ENCODE measurements at regions not wholly inside any gene's neighbourhood (a gene's known extent, or its start where the extent isn't known, plus 50 kb on each side); places are given as distances from the start of the nearest gene placed in this dataset.

- Histone ChIP-seq H3K79me2 (ENCODE audit: insufficient read depth, low read length) (no peaks in the 10 kb centered on the region), H4K20me1 (ENCODE audit: insufficient read depth, low read length) (no peaks in the 10 kb centered on the region), H3K4me1 (ENCODE audit: insufficient read depth, low read length) (peaks cover 29% of the 10 kb centered on the region), H3K27ac (ENCODE audit: low read length) (no peak overlapping the region; the same call in 1 of the 2 replicates), H2AFZ (ENCODE audit: low read depth, low read length) (no peak overlapping the region), H3K9ac (ENCODE audit: low read depth, low read length) (no peak overlapping the region), H3K36me3 (ENCODE audit: insufficient read depth, low read length) (no peaks in the 10 kb centered on the region), H3K4me3 (ENCODE audit: low read depth in 1 of 2, low read length in 2 of 2) (no peak overlapping the region), H3K4me2 (ENCODE audit: insufficient read depth, low read length) (no peak overlapping the region), H3K27me3 (ENCODE audit: insufficient read depth, low read length, poor library complexity) (no peaks in the 10 kb centered on the region), H3K9me3 (ENCODE audit: insufficient read depth, low read length, severe bottlenecking) (peaks cover 7% of the 10 kb centered on the region)
- no peak for ATAC-seq (ENCODE audit: insufficient read depth, low read depth)
- DNase-seq, result no peak
- TF ChIP-seq CTCF (IDR thresholded peaks at IDR 0.05; ENCODE audit: borderline replicate concordance, extremely low read depth, low read length, poor library complexity, severe bottlenecking) (no peak), EZH2 (IDR thresholded peaks at IDR 0.05; ENCODE audit: borderline replicate concordance, low read depth, low read length, severe bottlenecking) (no peak)
Measured at GRCh38 chr3:146658841-146659240, 53.7 kb upstream of the PLSCR5 start.

- H3K9me3 ChIP-seq (ENCODE audit: insufficient read depth, low read length, severe bottlenecking), result peaks cover 7% of the 10 kb centered on the region
- H3K36me3 ChIP-seq (ENCODE audit: insufficient read depth, low read length), result no peaks in the 10 kb centered on the region
- no peak overlapping the region for H3K27ac ChIP-seq (ENCODE audit: low read length)
- peaks cover 31% of the 10 kb centered on the region for H3K4me1 ChIP-seq (ENCODE audit: insufficient read depth, low read length)
- H3K27me3 ChIP-seq (ENCODE audit: insufficient read depth, low read length, poor library complexity), result no peaks in the 10 kb centered on the region
- H3K4me3 ChIP-seq (ENCODE audit: low read depth in 1 of 2, low read length in 2 of 2), result no peak overlapping the region
- TF ChIP-seq CTCF (IDR thresholded peaks at IDR 0.05; ENCODE audit: borderline replicate concordance, extremely low read depth, low read length, poor library complexity, severe bottlenecking) (no peak), EZH2 (IDR thresholded peaks at IDR 0.05; ENCODE audit: borderline replicate concordance, low read depth, low read length, severe bottlenecking) (no peak)
- H4K20me1 ChIP-seq (ENCODE audit: insufficient read depth, low read length), result no peaks in the 10 kb centered on the region
- H3K4me2 ChIP-seq (ENCODE audit: insufficient read depth, low read length), result no peak overlapping the region
- H2AFZ ChIP-seq (ENCODE audit: low read depth, low read length), result peak overlapping the region; percentile 59; the same call in 1 of the 2 replicates
- no peaks in the 10 kb centered on the region for H3K79me2 ChIP-seq (ENCODE audit: insufficient read depth, low read length)
- no peak overlapping the region for H3K9ac ChIP-seq (ENCODE audit: low read depth, low read length)
- DNase-seq, result no peak
- peak; percentile 39; the same call in 1 of the 3 replicates for ATAC-seq (ENCODE audit: insufficient read depth, low read depth)
Measured at GRCh38 chr3:146655333-146655996, 50.3 kb upstream of the PLSCR5 start.
